DOHH2 (cell line): ENCODE measurements at regions not wholly inside any gene's neighbourhood (a gene's known extent, or its start where the extent isn't known, plus 50 kb on each side); places are given as distances from the start of the nearest gene placed in this dataset.

ENCODE experiments used
- H3F3A ChIP-seq: fragments of 200-600 bp; sonication (generic), shearing (Covaris generic); 2 replicates; pipeline ENCODE4 v1.6.0; 2016; ENCODE audit warnings: antibody characterized with exemption, mild to moderate bottlenecking; ENCODE audit not compliant: control insufficient read depth, insufficient read depth
- H3K27ac ChIP-seq: fragments of 200-600 bp; sonication (generic); 2 replicates; pipeline ENCODE4 v1.5.1; 2014; ENCODE audit warnings: low read depth, mild to moderate bottlenecking, low read length, moderate library complexity
- H3K27me3 ChIP-seq: fragments of 200-600 bp; sonication (generic); 2 replicates; pipeline ENCODE4 v1.6.1; 2014; ENCODE audit warnings: mild to moderate bottlenecking, low read length, mixed read lengths; ENCODE audit not compliant: control insufficient read depth
- H3K36me3 ChIP-seq: fragments of 200-600 bp; sonication (generic); 2 replicates; pipeline ENCODE4 v1.6.1; 2014; ENCODE audit warnings: mild to moderate bottlenecking, low read length, moderate library complexity, mixed read lengths; ENCODE audit not compliant: control insufficient read depth
- H3K4me1 ChIP-seq: fragments of 200-600 bp; sonication (generic); 2 replicates; pipeline ENCODE4 v1.6.1; 2014; ENCODE audit warnings: mild to moderate bottlenecking, low read length, mixed read lengths; ENCODE audit not compliant: control insufficient read depth
- H3K4me2 ChIP-seq: fragments of 200-600 bp; sonication (generic); 2 replicates; pipeline ENCODE4 v1.6.0; 2014; ENCODE audit warnings: mild to moderate bottlenecking, low read length, moderate library complexity
- H3K4me3 ChIP-seq: fragments of 200-600 bp; sonication (generic); 2 replicates; pipeline ENCODE4 v1.5.1; 2014; ENCODE audit warnings: mild to moderate bottlenecking, low read length, mixed read lengths
- H3K79me2 ChIP-seq: fragments of 200-600 bp; sonication (generic); 2 replicates; pipeline ENCODE4 v1.6.1; 2014; ENCODE audit warnings: mild to moderate bottlenecking, low read length, mixed read lengths; ENCODE audit not compliant: control insufficient read depth
- H3K9me2 ChIP-seq: fragments of 200-600 bp; sonication (generic); replicated peaks from 2 replicates; pipeline ENCODE4 v1.6.1; 2014; ENCODE audit warnings: mild to moderate bottlenecking, low read length, mixed read lengths; ENCODE audit not compliant: control insufficient read depth
- H3K9me3 ChIP-seq: fragments of 200-600 bp; sonication (generic); 2 replicates; pipeline ENCODE4 v1.6.1; 2014; ENCODE audit warnings: antibody characterized with exemption, low read length, mixed read lengths; ENCODE audit not compliant: control insufficient read depth, insufficient read depth
- H4K20me1 ChIP-seq: fragments of 200-600 bp; sonication (generic); 2 replicates; pipeline ENCODE4 v1.6.0; 2014; ENCODE audit warnings: low read depth, mild to moderate bottlenecking, antibody characterized with exemption, low read length, moderate library complexity; ENCODE audit not compliant: control insufficient read depth, insufficient read depth
- CTCF ChIP-seq: fragments of 200-600 bp; sonication (generic); IDR thresholded peaks from one replicate; pipeline ENCODE4 v1.5.1; 2014; ENCODE audit warnings: antibody characterized with exemption, mild to moderate bottlenecking, low read depth, low read length; ENCODE audit not compliant: poor library complexity, severe bottlenecking
- EZH2phosphoT487 ChIP-seq: fragments of 200-600 bp; sonication (generic); IDR thresholded peaks from 2 replicates; pipeline ENCODE4 v1.6.1; 2017; ENCODE audit warnings: borderline replicate concordance, mild to moderate bottlenecking, antibody characterized with exemption, low read length, moderate library complexity, mixed read lengths

- H3K9me3 ChIP-seq: no peaks in the 10 kb centered on the region
- H3K4me1 ChIP-seq: no peaks in the 10 kb centered on the region
- H3K36me3 ChIP-seq: no peaks in the 10 kb centered on the region
- no peaks in the 10 kb centered on the region for H4K20me1 ChIP-seq
- H3K9me2 ChIP-seq: no peaks in the 10 kb centered on the region
- H3F3A ChIP-seq: no peaks in the 10 kb centered on the region
- H3K79me2 ChIP-seq: no peaks in the 10 kb centered on the region
- no peaks in the 10 kb centered on the region for H3K27me3 ChIP-seq
- H3K27ac ChIP-seq: no peak overlapping the region
- H3K4me2 ChIP-seq: no peak overlapping the region
- H3K4me3 ChIP-seq: no peak overlapping the region
- no peak for TF ChIP-seq CTCF
- TF ChIP-seq EZH2phosphoT487: no peak
Observed at GRCh38 chr2:145538661-145539350, 1018.9 kb upstream of the ZEB2 start.

DNA sequence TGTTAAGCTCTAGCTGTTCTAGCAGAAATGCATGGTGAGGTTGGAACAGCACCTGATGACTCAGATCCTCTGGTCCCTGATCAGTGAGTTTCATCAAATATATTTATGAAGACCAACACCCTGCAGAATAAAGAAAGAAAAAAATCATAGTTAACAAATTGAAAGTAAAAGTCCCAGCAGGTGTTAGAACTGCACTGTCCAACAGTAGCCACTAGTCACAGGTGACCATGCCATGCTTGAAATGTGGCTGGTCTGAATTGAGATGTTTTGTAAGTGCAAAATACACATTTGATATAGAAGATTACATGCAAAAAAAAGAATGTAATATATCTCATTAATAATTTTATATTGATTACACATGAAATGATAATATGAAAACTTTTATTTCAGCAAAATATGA lies 1010.7 kb upstream of the ZEB2 start:
- no peak for TF ChIP-seq EZH2phosphoT487
- no peak for TF ChIP-seq CTCF
- H3K4me2 ChIP-seq: no peak overlapping the region
- no peaks in the 10 kb centered on the region for H3K79me2 ChIP-seq

DNA sequence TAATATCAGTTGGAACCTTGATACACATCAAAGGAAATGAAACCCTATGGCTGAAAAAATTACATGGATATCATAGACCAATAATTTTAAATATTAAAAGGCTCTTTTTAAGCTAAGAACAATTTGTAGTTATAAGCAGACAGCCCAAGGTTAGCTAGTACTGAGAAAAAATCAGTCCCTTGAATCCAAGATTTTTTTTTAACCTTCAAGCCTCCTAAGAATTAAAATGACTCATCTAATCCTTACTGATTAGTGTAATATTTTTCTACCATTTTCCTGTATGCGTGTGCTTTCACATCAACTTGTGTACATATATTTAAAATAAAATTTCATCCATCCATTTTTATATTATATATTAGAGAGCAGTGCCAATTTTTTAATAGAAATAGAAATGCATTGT lies 1004.9 kb upstream of the ZEB2 start:
- no peaks in the 10 kb centered on the region for H3F3A ChIP-seq
- H3K9me3 ChIP-seq: no peaks in the 10 kb centered on the region
- H3K27ac ChIP-seq: no peak overlapping the region
- no peaks in the 10 kb centered on the region for H3K4me1 ChIP-seq
- no peaks in the 10 kb centered on the region for H3K36me3 ChIP-seq
- no peak overlapping the region for H3K4me2 ChIP-seq
- H3K79me2 ChIP-seq: no peaks in the 10 kb centered on the region
- TF ChIP-seq EZH2phosphoT487 (no peak), CTCF (no peak)
- H3K9me2 ChIP-seq: no peaks in the 10 kb centered on the region
- H3K4me3 ChIP-seq: no peak overlapping the region
- H3K27me3 ChIP-seq: no peaks in the 10 kb centered on the region
- H4K20me1 ChIP-seq: no peaks in the 10 kb centered on the region

More for the DNA sequence above, 1010.7 kb upstream of the ZEB2 start:
- Histone ChIP-seq H3K27me3 (no peaks in the 10 kb centered on the region), H4K20me1 (no peaks in the 10 kb centered on the region), H3K4me3 (no peak overlapping the region), H3K9me3 (no peaks in the 10 kb centered on the region), H3K9me2 (no peaks in the 10 kb centered on the region), H3K4me1 (no peaks in the 10 kb centered on the region), H3K36me3 (no peaks in the 10 kb centered on the region), H3K27ac (no peak overlapping the region), H3F3A (no peaks in the 10 kb centered on the region)
